Type B pancreatic cell (in vitro differentiated cells): ENCODE measurements at regions not wholly inside any gene's neighbourhood (a gene's known extent, or its start where the extent isn't known, plus 50 kb on each side); places are given as distances from the start of the nearest gene placed in this dataset.
A peak's percentile ranks its signal among the peaks of the same experiment; 100 is the strongest.

Experiments used
- DNase-seq: peaks from one replicate; pipeline ENCODE4 v3.0.0; 2021; ENCODE audit warnings: mixed read lengths; ENCODE audit not compliant: unreplicated experiment; ENCODE audit errors: extremely low spot score
- H3K27ac Mint-ChIP-seq: 2 replicates; pipeline ENCODE4 v1.8.0; 2021; ENCODE audit warnings: mild to moderate bottlenecking, mixed read lengths
- H3K27me3 Mint-ChIP-seq: 2 replicates; pipeline ENCODE4 v1.8.0; 2021; ENCODE audit warnings: mixed read lengths
- H3K36me3 Mint-ChIP-seq: 2 replicates; pipeline ENCODE4 v1.8.0; 2021; ENCODE audit warnings: mixed read lengths
- H3K4me1 Mint-ChIP-seq: one replicate; pipeline ENCODE4 v1.8.0; 2021; ENCODE audit warnings: mixed read lengths; ENCODE audit not compliant: unreplicated experiment
- H3K4me3 Mint-ChIP-seq: 2 replicates; pipeline ENCODE4 v1.8.0; 2021; ENCODE audit warnings: mild to moderate bottlenecking, mixed read lengths
- H3K9me3 Mint-ChIP-seq: 2 replicates; pipeline ENCODE4 v1.8.0; 2021; ENCODE audit warnings: mixed read lengths
- TF ChIP-seq, protein P1 (sequence below): fragments of 200-600 bp; sonication (generic); conservative IDR thresholded peaks from 2 replicates; pipeline ENCODE4 v1.5.0; 2021; ENCODE audit warnings: antibody characterized with exemption, mild to moderate bottlenecking

- Mint-ChIP-seq H3K27ac (no peak overlapping the region), H3K9me3 (no peaks in the 10 kb centered on the region), H3K4me1 (peaks cover 20% of the 10 kb centered on the region), H3K36me3 (no peaks in the 10 kb centered on the region), H3K4me3 (peak overlapping the region; percentile 62), H3K27me3 (peaks cover 55% of the 10 kb centered on the region)
- peak; percentile 78 for DNase-seq
- TF ChIP-seq, protein P1, sequence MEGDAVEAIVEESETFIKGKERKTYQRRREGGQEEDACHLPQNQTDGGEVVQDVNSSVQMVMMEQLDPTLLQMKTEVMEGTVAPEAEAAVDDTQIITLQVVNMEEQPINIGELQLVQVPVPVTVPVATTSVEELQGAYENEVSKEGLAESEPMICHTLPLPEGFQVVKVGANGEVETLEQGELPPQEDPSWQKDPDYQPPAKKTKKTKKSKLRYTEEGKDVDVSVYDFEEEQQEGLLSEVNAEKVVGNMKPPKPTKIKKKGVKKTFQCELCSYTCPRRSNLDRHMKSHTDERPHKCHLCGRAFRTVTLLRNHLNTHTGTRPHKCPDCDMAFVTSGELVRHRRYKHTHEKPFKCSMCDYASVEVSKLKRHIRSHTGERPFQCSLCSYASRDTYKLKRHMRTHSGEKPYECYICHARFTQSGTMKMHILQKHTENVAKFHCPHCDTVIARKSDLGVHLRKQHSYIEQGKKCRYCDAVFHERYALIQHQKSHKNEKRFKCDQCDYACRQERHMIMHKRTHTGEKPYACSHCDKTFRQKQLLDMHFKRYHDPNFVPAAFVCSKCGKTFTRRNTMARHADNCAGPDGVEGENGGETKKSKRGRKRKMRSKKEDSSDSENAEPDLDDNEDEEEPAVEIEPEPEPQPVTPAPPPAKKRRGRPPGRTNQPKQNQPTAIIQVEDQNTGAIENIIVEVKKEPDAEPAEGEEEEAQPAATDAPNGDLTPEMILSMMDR = no peak
Measured at GRCh38 chr16:86806838-86807351, 228.5 kb downstream of the FOXL1 start.

DNA sequence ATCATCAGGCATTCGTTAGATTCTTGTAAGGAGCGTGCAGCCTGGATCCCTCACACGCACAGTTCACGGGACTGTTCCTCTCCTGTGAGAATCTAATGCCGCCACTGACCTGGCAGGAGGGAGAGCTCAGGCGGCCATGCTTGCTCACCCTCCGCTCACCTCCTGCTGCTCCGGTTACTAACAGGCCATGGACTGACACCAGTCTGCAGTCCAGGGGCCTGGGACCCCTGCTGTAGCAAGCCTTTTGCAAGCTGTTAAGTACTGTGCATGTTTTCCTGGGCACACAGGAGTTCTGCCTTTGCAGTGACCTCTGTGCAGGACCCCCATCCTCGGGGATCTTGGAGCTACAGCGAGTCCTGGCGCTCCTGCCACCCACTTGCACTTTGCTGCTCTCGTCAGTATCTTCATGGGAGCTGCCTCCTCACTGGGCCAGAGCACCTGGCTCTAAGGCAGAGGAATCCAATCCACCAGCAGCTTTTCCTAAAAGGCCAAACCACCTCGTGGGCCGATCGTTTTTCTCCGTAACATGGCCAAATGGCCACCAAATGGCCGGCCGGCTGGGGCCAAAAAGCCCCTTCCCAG lies 230.6 kb downstream of the FOXL1 start:
- Mint-ChIP-seq H3K27ac (no peak overlapping the region), H3K27me3 (peaks cover 49% of the 10 kb centered on the region), H3K4me1 (peaks cover 20% of the 10 kb centered on the region), H3K4me3 (no peak overlapping the region), H3K36me3 (no peaks in the 10 kb centered on the region), H3K9me3 (no peaks in the 10 kb centered on the region)
- TF ChIP-seq, protein P1 = no peak
- DNase-seq = no peak

GRCh38 chr16:86809458-86809955 lies 231.2 kb downstream of the FOXL1 start:
- Mint-ChIP-seq H3K9me3 (no peaks in the 10 kb centered on the region), H3K27ac (no peak overlapping the region), H3K4me1 (peaks cover 20% of the 10 kb centered on the region), H3K36me3 (no peaks in the 10 kb centered on the region), H3K27me3 (peaks cover 46% of the 10 kb centered on the region), H3K4me3 (no peak overlapping the region)
- TF ChIP-seq, protein P1 = no peak
- DNase-seq = no peak

- no peak overlapping the region for H3K27ac Mint-ChIP-seq
- H3K9me3 Mint-ChIP-seq = no peaks in the 10 kb centered on the region
- H3K4me3 Mint-ChIP-seq = no peak overlapping the region
- TF ChIP-seq, protein P1 = no peak
- peaks cover 43% of the 10 kb centered on the region for H3K27me3 Mint-ChIP-seq
- H3K4me1 Mint-ChIP-seq = peaks cover 15% of the 10 kb centered on the region
- no peak for DNase-seq
- H3K36me3 Mint-ChIP-seq = no peaks in the 10 kb centered on the region
Measured at GRCh38 chr16:86810062-86810461, 231.7 kb downstream of the FOXL1 start.

- no peak for DNase-seq
- peaks cover 48% of the 10 kb centered on the region for H3K27me3 Mint-ChIP-seq
- H3K9me3 Mint-ChIP-seq = no peaks in the 10 kb centered on the region
- H3K4me1 Mint-ChIP-seq = peaks cover 14% of the 10 kb centered on the region
- H3K36me3 Mint-ChIP-seq = no peaks in the 10 kb centered on the region
- TF ChIP-seq, protein P1 = no peak
- no peak overlapping the region for H3K27ac Mint-ChIP-seq
- H3K4me3 Mint-ChIP-seq = no peak overlapping the region
Measured at GRCh38 chr16:86812363-86812970, 234.1 kb downstream of the FOXL1 start.
